ENCODE measurements at regions not wholly inside any gene's neighbourhood (a gene's known extent, or its start where the extent isn't known, plus 50 kb on each side); places are given as distances from the start of the nearest gene placed in this dataset.

GRCh38 chr10:64507651-64508028 lies 986.4 kb downstream of the REEP3 start:
- TF ChIP-seq PPARA (CRISPR knock-in tag; IDR thresholded peaks at IDR 0.05; ENCODE audit: borderline replicate concordance), result no peak
- TF ChIP-seq, protein P1, sequence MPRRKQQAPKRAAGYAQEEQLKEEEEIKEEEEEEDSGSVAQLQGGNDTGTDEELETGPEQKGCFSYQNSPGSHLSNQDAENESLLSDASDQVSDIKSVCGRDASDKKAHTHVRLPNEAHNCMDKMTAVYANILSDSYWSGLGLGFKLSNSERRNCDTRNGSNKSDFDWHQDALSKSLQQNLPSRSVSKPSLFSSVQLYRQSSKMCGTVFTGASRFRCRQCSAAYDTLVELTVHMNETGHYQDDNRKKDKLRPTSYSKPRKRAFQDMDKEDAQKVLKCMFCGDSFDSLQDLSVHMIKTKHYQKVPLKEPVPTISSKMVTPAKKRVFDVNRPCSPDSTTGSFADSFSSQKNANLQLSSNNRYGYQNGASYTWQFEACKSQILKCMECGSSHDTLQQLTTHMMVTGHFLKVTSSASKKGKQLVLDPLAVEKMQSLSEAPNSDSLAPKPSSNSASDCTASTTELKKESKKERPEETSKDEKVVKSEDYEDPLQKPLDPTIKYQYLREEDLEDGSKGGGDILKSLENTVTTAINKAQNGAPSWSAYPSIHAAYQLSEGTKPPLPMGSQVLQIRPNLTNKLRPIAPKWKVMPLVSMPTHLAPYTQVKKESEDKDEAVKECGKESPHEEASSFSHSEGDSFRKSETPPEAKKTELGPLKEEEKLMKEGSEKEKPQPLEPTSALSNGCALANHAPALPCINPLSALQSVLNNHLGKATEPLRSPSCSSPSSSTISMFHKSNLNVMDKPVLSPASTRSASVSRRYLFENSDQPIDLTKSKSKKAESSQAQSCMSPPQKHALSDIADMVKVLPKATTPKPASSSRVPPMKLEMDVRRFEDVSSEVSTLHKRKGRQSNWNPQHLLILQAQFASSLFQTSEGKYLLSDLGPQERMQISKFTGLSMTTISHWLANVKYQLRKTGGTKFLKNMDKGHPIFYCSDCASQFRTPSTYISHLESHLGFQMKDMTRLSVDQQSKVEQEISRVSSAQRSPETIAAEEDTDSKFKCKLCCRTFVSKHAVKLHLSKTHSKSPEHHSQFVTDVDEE (CRISPR knock-in tag; IDR thresholded peaks at IDR 0.05), result no peak
- TF ChIP-seq ZNF8 (CRISPR knock-in tag; IDR thresholded peaks at IDR 0.05), result no peak
- TF ChIP-seq, protein P2, sequence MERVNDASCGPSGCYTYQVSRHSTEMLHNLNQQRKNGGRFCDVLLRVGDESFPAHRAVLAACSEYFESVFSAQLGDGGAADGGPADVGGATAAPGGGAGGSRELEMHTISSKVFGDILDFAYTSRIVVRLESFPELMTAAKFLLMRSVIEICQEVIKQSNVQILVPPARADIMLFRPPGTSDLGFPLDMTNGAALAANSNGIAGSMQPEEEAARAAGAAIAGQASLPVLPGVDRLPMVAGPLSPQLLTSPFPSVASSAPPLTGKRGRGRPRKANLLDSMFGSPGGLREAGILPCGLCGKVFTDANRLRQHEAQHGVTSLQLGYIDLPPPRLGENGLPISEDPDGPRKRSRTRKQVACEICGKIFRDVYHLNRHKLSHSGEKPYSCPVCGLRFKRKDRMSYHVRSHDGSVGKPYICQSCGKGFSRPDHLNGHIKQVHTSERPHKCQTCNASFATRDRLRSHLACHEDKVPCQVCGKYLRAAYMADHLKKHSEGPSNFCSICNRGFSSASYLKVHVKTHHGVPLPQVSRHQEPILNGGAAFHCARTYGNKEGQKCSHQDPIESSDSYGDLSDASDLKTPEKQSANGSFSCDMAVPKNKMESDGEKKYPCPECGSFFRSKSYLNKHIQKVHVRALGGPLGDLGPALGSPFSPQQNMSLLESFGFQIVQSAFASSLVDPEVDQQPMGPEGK (CRISPR knock-in tag; IDR thresholded peaks at IDR 0.05; ENCODE audit: borderline replicate concordance), result no peak
- ATAC-seq, result no peak

GRCh38 chr10:64508029-64508661 lies 986.9 kb downstream of the REEP3 start:
- TF ChIP-seq ZNF8 (CRISPR knock-in tag; IDR thresholded peaks at IDR 0.05) (no peak), TOX (CRISPR knock-in tag; IDR thresholded peaks at IDR 0.05; ENCODE audit: borderline replicate concordance) (no peak), RARB (CRISPR knock-in tag; IDR thresholded peaks at IDR 0.05) (no peak), GLIS3 (CRISPR knock-in tag; IDR thresholded peaks at IDR 0.05) (no peak), TCF4 (CRISPR knock-in tag; IDR thresholded peaks at IDR 0.05; ENCODE audit: borderline replicate concordance) (no peak), OSR1 (CRISPR knock-in tag; IDR thresholded peaks at IDR 0.05) (no peak), ZC3H10 (CRISPR knock-in tag; IDR thresholded peaks at IDR 0.05) (no peak), ZFP3 (CRISPR knock-in tag; IDR thresholded peaks at IDR 0.05) (no peak), ISL1 (CRISPR knock-in tag; IDR thresholded peaks at IDR 0.05) (no peak), PPARA (CRISPR knock-in tag; IDR thresholded peaks at IDR 0.05; ENCODE audit: borderline replicate concordance) (no peak), ARNTL (CRISPR knock-in tag; IDR thresholded peaks at IDR 0.05; ENCODE audit: borderline replicate concordance, low read depth) (no peak), ZFP30 (CRISPR knock-in tag; IDR thresholded peaks at IDR 0.05) (no peak), BACH2 (CRISPR knock-in tag; IDR thresholded peaks at IDR 0.05; ENCODE audit: borderline replicate concordance) (no peak)
- TF ChIP-seq, protein P3, sequence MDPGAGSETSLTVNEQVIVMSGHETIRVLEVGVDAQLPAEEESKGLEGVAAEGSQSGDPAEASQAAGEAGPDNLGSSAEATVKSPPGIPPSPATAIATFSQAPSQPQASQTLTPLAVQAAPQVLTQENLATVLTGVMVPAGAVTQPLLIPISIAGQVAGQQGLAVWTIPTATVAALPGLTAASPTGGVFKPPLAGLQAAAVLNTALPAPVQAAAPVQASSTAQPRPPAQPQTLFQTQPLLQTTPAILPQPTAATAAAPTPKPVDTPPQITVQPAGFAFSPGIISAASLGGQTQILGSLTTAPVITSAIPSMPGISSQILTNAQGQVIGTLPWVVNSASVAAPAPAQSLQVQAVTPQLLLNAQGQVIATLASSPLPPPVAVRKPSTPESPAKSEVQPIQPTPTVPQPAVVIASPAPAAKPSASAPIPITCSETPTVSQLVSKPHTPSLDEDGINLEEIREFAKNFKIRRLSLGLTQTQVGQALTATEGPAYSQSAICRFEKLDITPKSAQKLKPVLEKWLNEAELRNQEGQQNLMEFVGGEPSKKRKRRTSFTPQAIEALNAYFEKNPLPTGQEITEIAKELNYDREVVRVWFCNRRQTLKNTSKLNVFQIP (CRISPR knock-in tag; IDR thresholded peaks at IDR 0.05; ENCODE audit: borderline replicate concordance, low read depth), result no peak
- TF ChIP-seq, protein P2 (CRISPR knock-in tag; IDR thresholded peaks at IDR 0.05; ENCODE audit: borderline replicate concordance), result no peak
- ATAC-seq, result no peak

DNA sequence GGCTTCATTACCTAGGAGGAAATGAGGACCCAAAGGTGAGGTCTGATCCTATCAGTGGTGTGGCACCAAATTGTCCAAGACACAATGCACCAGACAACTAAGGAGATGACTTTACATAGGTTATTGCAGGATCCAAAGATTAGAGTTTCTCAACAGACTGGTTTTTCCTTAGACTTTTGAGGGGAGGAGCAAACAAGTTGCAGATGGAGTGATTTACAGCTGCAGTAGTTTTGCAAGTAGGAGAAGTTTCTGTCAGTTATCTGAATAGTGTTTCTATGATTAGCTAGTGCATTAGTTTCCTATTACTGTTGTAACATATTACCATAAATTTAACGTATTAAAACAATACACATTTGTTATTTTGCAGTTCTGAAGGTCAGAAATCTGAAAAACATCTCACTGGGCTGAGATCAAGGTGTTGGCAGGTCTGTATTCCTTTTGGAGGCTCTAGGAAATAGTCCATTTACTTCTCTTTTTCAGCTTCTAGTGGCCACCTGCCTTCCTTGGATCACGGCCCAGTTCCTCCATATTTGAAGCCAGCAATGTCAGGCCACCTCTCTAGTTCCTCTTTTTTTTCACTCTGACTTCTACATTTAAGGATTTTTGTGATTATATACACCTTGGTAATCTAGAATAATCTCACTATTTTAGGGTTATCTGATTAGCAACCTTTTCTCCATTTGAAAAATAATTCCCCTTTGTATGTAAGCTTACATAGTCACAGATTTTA lies 994.9 kb downstream of the REEP3 start:
- no peak for TF ChIP-seq BACH2 (CRISPR knock-in tag; IDR thresholded peaks at IDR 0.05; ENCODE audit: borderline replicate concordance)
- TF ChIP-seq ZNF565 (CRISPR knock-in tag; conservative IDR thresholded peaks at IDR 0.05; ENCODE audit: low read depth), result no peak
- TF ChIP-seq ARNTL (CRISPR knock-in tag; IDR thresholded peaks at IDR 0.05; ENCODE audit: borderline replicate concordance, low read depth), result no peak
- no peak for ATAC-seq

GRCh38 chr10:64518456-64518855 lies 997.3 kb downstream of the REEP3 start:
- no peak for ATAC-seq
- no peak for TF ChIP-seq GLIS3 (CRISPR knock-in tag; IDR thresholded peaks at IDR 0.05)
- no peak for TF ChIP-seq ZNF565 (CRISPR knock-in tag; conservative IDR thresholded peaks at IDR 0.05; ENCODE audit: low read depth)
- TF ChIP-seq CSDC2 (CRISPR knock-in tag; IDR thresholded peaks at IDR 0.05), result no peak
- TF ChIP-seq, protein P3 (CRISPR knock-in tag; IDR thresholded peaks at IDR 0.05; ENCODE audit: borderline replicate concordance, low read depth), result no peak
- TF ChIP-seq ZC3H10 (CRISPR knock-in tag; IDR thresholded peaks at IDR 0.05), result no peak
- no peak for TF ChIP-seq ESRRG (CRISPR knock-in tag; IDR thresholded peaks at IDR 0.05)
- TF ChIP-seq ZFP3 (CRISPR knock-in tag; IDR thresholded peaks at IDR 0.05), result no peak
- TF ChIP-seq, protein P4, sequence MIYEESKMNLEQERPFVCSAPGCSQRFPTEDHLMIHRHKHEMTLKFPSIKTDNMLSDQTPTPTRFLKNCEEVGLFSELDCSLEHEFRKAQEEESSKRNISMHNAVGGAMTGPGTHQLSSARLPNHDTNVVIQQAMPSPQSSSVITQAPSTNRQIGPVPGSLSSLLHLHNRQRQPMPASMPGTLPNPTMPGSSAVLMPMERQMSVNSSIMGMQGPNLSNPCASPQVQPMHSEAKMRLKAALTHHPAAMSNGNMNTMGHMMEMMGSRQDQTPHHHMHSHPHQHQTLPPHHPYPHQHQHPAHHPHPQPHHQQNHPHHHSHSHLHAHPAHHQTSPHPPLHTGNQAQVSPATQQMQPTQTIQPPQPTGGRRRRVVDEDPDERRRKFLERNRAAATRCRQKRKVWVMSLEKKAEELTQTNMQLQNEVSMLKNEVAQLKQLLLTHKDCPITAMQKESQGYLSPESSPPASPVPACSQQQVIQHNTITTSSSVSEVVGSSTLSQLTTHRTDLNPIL (CRISPR knock-in tag; IDR thresholded peaks at IDR 0.05; ENCODE audit: low read depth), result no peak
- no peak for TF ChIP-seq ZNF70 (CRISPR knock-in tag; IDR thresholded peaks at IDR 0.05)
- TF ChIP-seq SNAI2 (CRISPR knock-in tag; IDR thresholded peaks at IDR 0.05), result no peak
- TF ChIP-seq OSR1 (CRISPR knock-in tag; IDR thresholded peaks at IDR 0.05), result no peak
- TF ChIP-seq RARB (CRISPR knock-in tag; IDR thresholded peaks at IDR 0.05), result no peak
- no peak for TF ChIP-seq PPARA (CRISPR knock-in tag; IDR thresholded peaks at IDR 0.05; ENCODE audit: borderline replicate concordance)
